ENCODE measurements at regions not wholly inside any gene's neighbourhood (a gene's known extent, or its start where the extent isn't known, plus 50 kb on each side); places are given as distances from the start of the nearest gene placed in this dataset.

DNA sequence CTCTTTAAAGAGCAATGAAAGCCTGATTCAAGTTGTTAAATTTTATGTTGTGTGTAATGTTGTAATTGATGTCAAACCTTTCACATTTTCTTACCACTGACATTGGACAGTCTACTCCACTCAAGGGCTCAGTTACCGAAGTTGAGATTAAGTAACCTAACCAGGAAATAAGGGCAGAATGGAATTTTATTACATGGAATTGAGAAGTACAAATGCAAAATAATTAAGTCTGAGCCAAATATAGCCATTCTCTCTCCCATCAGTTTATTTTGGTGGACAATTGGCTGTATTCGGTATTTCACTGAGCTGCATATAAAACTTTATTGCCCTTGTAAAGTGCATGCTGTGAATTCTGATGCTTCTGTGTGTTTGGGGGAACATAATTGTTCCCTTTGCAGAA, 231.5 kb downstream of the TTC32 start:
- TF ChIP-seq, protein P1, sequence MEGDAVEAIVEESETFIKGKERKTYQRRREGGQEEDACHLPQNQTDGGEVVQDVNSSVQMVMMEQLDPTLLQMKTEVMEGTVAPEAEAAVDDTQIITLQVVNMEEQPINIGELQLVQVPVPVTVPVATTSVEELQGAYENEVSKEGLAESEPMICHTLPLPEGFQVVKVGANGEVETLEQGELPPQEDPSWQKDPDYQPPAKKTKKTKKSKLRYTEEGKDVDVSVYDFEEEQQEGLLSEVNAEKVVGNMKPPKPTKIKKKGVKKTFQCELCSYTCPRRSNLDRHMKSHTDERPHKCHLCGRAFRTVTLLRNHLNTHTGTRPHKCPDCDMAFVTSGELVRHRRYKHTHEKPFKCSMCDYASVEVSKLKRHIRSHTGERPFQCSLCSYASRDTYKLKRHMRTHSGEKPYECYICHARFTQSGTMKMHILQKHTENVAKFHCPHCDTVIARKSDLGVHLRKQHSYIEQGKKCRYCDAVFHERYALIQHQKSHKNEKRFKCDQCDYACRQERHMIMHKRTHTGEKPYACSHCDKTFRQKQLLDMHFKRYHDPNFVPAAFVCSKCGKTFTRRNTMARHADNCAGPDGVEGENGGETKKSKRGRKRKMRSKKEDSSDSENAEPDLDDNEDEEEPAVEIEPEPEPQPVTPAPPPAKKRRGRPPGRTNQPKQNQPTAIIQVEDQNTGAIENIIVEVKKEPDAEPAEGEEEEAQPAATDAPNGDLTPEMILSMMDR (IDR thresholded peaks at IDR 0.05): no peak
- TF ChIP-seq POLR2A (IDR thresholded peaks at IDR 0.05): no peak

Measured in right lobe of liver (tissue), 4 donors.